AG04449 (cell line): ENCODE measurements at regions not wholly inside any gene's neighbourhood (a gene's known extent, or its start where the extent isn't known, plus 50 kb on each side); places are given as distances from the start of the nearest gene placed in this dataset.
"Not testable (repeated sequence)": the region's sequence is repeated elsewhere in the genome, so short reads cannot be mapped to it uniquely, and the experiment has no call there.

Source experiments
- CTCF ChIA-PET: fragments of 350-600 bp; formaldehyde crosslinking; extraction: SDS; loops from one replicate; lab custom pipeline; 2021; ENCODE audit warnings: antibody characterized with exemption; lab: Yijun Ruan, JAX
- POLR2A ChIA-PET: fragments of 400-600, 350-600 bp; formaldehyde crosslinking; extraction: SDS; loops from one replicate; lab custom pipeline; 2020; ENCODE audit warnings: antibody characterized with exemption, inconsistent platforms; lab: Yijun Ruan, JAX
- DNase-seq: peaks from one replicate; pipeline ENCODE4 v3.0.0-alpha.2; 2010; ENCODE audit warnings: low read depth, low spot score
- H3K4me3 ChIP-seq: 2 replicates; pipeline ENCODE4 v1.5.1; 2011; ENCODE audit warnings: low read depth, mild to moderate bottlenecking, control low read depth, low read length
- TF ChIP-seq, protein P1 (sequence below): IDR thresholded peaks from one replicate; pipeline ENCODE4 v1.5.1; 2011; ENCODE audit warnings: mild to moderate bottlenecking, moderate library complexity, low read length, control low read depth, inconsistent platforms; ENCODE audit not compliant: insufficient read depth; ENCODE audit errors: missing control alignments

DNA sequence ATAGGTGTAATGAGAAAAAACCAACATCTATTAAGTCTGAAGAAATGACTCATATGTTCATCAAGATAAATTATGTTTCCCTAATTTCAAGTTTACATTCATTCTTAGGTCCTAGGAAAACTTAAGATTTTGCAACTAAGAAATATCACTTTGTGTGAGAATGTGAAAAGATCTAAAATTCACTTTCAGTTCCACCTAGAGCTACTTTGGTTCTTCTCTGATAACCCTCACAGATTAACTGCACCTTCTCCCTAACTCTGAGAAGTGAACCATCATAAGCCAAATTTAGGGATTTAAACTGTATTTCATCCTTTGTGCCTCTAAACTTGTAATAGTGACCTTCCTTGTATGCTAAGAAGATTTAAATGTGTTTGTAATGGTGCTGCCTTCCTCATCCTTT, 213.0 kb downstream of the FRK start:
- H3K4me3 ChIP-seq = no peak overlapping the region
- DNase-seq = no peak
- TF ChIP-seq, protein P1, sequence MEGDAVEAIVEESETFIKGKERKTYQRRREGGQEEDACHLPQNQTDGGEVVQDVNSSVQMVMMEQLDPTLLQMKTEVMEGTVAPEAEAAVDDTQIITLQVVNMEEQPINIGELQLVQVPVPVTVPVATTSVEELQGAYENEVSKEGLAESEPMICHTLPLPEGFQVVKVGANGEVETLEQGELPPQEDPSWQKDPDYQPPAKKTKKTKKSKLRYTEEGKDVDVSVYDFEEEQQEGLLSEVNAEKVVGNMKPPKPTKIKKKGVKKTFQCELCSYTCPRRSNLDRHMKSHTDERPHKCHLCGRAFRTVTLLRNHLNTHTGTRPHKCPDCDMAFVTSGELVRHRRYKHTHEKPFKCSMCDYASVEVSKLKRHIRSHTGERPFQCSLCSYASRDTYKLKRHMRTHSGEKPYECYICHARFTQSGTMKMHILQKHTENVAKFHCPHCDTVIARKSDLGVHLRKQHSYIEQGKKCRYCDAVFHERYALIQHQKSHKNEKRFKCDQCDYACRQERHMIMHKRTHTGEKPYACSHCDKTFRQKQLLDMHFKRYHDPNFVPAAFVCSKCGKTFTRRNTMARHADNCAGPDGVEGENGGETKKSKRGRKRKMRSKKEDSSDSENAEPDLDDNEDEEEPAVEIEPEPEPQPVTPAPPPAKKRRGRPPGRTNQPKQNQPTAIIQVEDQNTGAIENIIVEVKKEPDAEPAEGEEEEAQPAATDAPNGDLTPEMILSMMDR = no peak
- ChIA-PET POLR2A (no interaction called here), CTCF (no interaction called here)

DNA sequence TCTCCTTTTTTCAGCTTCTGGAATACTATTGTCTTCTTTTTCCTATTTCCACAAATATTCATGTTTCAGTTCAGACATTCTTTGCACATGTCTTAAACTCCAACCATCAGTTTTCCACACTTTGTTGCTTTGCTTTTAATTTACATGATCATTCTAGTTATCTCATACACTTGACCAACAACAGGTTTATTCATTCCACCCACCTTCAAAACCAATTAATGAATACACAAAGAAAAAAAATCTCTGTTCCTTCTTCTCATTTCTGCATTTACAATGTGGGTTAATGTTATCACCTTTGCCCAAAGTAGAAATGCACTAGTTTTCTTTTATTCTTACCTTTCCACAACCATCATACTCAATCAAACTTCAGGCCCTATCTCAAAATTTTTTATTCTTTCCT, 216.7 kb downstream of the FRK start:
- ChIA-PET CTCF (no interaction called here), POLR2A (no interaction called here)
- no peak overlapping the region for H3K4me3 ChIP-seq
- DNase-seq = no peak
- TF ChIP-seq, protein P1 = no peak

DNA sequence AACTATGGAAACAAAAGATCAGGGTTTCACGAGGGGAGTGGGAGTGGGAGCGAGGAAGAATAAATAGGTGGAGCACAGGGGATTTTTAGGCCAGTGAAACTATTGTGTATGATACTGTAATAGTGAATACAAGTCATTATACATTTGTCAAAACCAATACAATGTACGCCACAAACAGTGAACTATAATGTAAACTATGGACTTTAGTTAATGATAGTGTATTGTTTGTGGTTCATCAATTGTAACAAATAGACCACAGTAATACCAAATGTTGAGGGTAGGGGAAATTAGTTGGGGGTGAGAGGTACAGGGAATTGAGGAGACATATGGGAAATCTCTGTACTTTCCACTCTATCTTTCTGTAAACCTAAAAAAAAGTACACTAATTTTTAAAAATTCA, 218.4 kb downstream of the FRK start:
- no peak overlapping the region for H3K4me3 ChIP-seq
- POLR2A ChIA-PET = no interaction called here
- DNase-seq = no peak
- TF ChIP-seq, protein P1 = no peak
- CTCF ChIA-PET = no interaction called here

DNA sequence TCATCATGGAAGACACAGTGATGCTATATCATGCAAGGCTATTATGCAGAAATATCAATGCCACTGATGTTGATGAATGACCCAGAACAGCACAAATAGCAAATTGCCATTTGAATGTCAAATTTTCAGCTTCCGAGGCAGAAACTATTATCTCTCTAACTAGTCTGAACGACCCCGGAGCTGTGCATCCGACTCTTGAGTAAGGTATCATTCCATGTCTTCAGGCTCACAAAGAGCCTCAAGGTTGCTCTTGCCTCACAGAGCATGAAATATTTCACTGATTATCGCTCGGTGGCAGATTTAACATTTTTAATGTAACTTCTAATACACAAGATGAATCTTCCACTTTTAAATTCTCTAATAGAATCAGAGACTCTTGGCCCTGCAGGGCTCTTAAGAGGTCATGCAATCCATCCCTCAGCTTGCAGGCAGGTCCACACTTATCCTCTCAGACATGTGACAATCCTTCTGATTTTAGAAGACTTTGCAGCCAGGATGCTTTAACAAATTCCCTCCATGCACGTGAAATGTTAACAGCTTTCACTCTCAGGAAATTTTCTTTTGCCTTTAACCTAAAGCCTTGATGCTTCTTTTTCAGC, 221.0 kb downstream of the FRK start:
- no peak overlapping the region for H3K4me3 ChIP-seq
- POLR2A ChIA-PET = no interaction called here
- CTCF ChIA-PET = interaction anchor here (1.6 kb wide), 1 partner anchor 10 kb away, joined by 6 read pairs; no protein-coding TSS in a partner anchor
- DNase-seq = no peak
- TF ChIP-seq, protein P1 = no peak

DNA sequence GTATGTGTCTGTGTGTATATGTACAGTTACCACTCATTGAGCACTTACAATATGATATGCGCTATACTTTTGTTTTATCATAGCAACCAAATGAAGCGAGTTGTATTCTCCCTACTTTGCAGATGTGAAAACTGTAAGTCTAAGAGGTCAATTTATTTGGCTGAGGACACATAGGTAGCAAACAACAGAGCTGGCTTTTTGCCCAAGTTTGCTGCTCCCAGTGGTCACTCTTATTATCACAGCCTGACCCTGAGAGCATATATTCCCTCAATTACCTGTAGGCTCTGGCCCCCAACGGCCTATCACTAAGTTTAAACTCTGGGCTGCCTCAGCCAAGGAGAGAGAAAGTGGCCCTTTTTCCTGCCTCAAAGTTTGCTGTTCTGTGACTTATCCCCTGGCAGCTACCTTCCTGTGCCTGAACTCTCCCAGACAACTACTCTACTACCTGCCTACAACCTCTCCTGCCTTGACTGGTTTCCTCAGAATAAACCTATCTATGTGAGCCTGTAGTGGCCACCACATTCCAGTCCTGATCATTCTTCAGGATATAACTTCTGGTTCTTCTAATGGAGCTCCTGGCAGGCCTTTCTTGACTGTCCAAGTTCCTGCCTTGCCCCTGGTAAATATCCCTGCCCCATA, 221.8 kb downstream of the FRK start:
- no peak overlapping the region for H3K4me3 ChIP-seq
- TF ChIP-seq, protein P1 = peak; percentile 52
- POLR2A ChIA-PET = no interaction called here
- CTCF ChIA-PET = interaction anchor here (1.6 kb wide), 1 partner anchor 10 kb away, joined by 6 read pairs; no protein-coding TSS in a partner anchor
- DNase-seq = no peak

DNA sequence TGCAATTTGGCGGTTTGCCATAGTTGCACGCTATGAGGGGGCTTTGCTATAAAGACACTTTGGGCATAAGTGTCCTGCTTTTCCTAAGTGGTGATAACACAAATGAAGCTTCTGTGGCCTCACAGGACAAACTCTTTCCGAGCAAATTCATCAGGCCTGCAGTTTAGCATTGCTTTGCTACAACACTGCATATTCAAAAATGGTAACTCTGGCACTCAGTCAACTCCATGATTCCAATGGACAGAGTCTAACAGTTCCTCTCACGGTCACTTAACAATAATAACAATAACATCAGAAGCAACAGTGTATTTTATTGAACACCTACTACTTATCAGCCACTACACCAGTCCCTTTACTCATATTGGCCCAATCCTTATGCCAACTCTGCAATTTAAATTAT, 222.5 kb downstream of the FRK start:
- H3K4me3 ChIP-seq = no peak overlapping the region
- TF ChIP-seq, protein P1 = no peak
- CTCF ChIA-PET = interaction anchor here (1.6 kb wide), 1 partner anchor 9 kb away, joined by 6 read pairs; no protein-coding TSS in a partner anchor
- POLR2A ChIA-PET = no interaction called here
- DNase-seq = no peak

DNA sequence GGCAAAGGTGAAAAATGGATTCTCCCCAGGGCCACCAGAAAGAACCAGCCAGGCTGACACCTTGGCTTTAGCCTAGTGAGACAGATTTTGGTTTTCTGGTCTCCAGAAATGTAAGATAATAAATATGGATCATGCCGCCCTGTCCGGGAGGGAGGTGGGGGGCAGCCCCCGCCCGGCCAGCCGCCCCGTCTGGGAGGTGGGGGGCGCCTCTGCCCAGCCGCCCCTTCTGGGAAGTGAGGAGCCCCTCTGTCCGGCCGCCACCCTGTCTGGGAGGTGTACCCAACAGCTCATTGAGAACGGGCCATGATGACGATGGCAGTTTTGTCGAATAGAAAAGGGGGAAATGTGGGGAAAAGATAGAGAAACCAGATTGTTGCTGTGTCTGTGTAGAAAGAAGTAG, 224.3 kb downstream of the FRK start:
- POLR2A ChIA-PET, CTCF ChIA-PET, H3K4me3 ChIP-seq, DNase-seq: not testable (repeated sequence)
